MM.1S (cell line): ENCODE measurements at regions not wholly inside any gene's neighbourhood (a gene's known extent, or its start where the extent isn't known, plus 50 kb on each side); places are given as distances from the start of the nearest gene placed in this dataset.

Experiments
- DNase-seq: peaks from one replicate; pipeline ENCODE4 v3.0.0-alpha.2; 2015
- H2AFZ ChIP-seq: fragments of 300-600 bp; sonication (generic); 2 replicates; pipeline ENCODE4 v1.6.0; 2016; ENCODE audit warnings: antibody characterized with exemption, low read length
- H3F3A ChIP-seq: fragments of 300-600 bp; sonication (generic); 2 replicates; pipeline ENCODE4 v1.6.1; 2016; ENCODE audit warnings: mild to moderate bottlenecking, antibody characterized with exemption, low read length, moderate library complexity, mixed read lengths; ENCODE audit not compliant: insufficient read depth
- H3K27ac ChIP-seq: fragments of 300-600 bp; sonication (generic); 2 replicates; pipeline ENCODE4 v1.5.1; 2016; ENCODE audit warnings: mild to moderate bottlenecking, low read length
- H3K27me3 ChIP-seq: fragments of 300-600 bp; sonication (generic); replicated peaks from 2 replicates; pipeline ENCODE4 v1.6.0; 2016; ENCODE audit warnings: low read length; ENCODE audit not compliant: insufficient read depth
- H3K36me3 ChIP-seq: fragments of 300-600 bp; sonication (generic); replicated peaks from 2 replicates; pipeline ENCODE4 v1.6.1; 2016; ENCODE audit warnings: mild to moderate bottlenecking, low read length, mixed read lengths; ENCODE audit not compliant: insufficient read depth
- H3K4me1 ChIP-seq: fragments of 300-600 bp; sonication (generic); 2 replicates; pipeline ENCODE4 v1.6.1; 2016; ENCODE audit warnings: low read length, mixed read lengths
- H3K4me2 ChIP-seq: fragments of 300-600 bp; sonication (generic); 2 replicates; pipeline ENCODE4 v1.6.0; 2016; ENCODE audit warnings: low read depth, low read length
- H3K4me3 ChIP-seq: fragments of 300-600 bp; sonication (generic); 2 replicates; pipeline ENCODE4 v1.5.1; 2016; ENCODE audit warnings: low read length, mixed read lengths
- H3K79me2 ChIP-seq: fragments of 300-600 bp; sonication (generic); 2 replicates; pipeline ENCODE4 v1.6.1; 2016; ENCODE audit warnings: mixed run types, low read length, mixed read lengths
- H3K9ac ChIP-seq: fragments of 300-600 bp; sonication (generic); 2 replicates; pipeline ENCODE4 v1.6.1; 2016; ENCODE audit warnings: low read length, mixed read lengths
- H3K9me2 ChIP-seq: fragments of 300-600 bp; sonication (generic); replicated peaks from 2 replicates; pipeline ENCODE4 v1.6.1; 2016; ENCODE audit warnings: mild to moderate bottlenecking, low read length, mixed read lengths; ENCODE audit not compliant: insufficient read depth
- H3K9me3 ChIP-seq: fragments of 300-600 bp; sonication (generic); replicated peaks from 2 replicates; pipeline ENCODE4 v1.6.1; 2016; ENCODE audit warnings: mild to moderate bottlenecking, low read length, mixed read lengths; ENCODE audit not compliant: insufficient read depth
- H4K20me1 ChIP-seq: fragments of 300-600 bp; sonication (generic); 2 replicates; pipeline ENCODE4 v1.6.1; 2016; ENCODE audit warnings: mild to moderate bottlenecking, low read length, moderate library complexity, mixed read lengths; ENCODE audit not compliant: insufficient read depth
- CTCF ChIP-seq: fragments of 300-600 bp; sonication (generic); IDR thresholded peaks from 2 replicates; pipeline ENCODE4 v1.5.1; 2016; ENCODE audit warnings: antibody characterized with exemption, low read length, mixed read lengths
- EZH2 ChIP-seq: fragments of 300-600 bp; sonication (generic); optimal IDR thresholded peaks from 2 replicates; pipeline ENCODE3; 2017; ENCODE audit warnings: low read depth, mild to moderate bottlenecking, antibody characterized with exemption, low read length, mixed read lengths
- EZH2phosphoT487 ChIP-seq: fragments of 300-600 bp; sonication (generic); IDR thresholded peaks from 2 replicates; pipeline ENCODE4 v1.6.1; 2018; ENCODE audit warnings: antibody characterized with exemption, low read length

DNA sequence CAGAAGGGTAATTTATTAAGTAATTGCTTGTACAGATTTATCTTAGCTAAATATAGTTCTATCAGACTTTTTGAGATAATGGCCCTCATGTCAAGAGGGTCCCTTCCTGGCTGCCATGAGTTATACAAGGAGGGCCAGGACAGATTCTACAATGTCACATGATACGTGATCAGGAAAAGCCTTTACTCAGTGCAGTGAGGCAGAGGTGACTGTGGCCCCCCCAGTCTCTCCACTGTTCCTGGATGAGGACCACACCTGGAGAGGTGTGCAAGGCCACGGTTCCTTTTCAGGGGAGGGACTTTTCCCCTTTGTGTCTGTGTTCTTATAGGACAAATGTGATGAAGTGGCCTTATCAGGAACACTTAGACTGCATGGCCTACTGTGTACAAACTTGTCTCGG is 54.3 kb upstream of the LRCH1 start:
- H2AFZ ChIP-seq, result no peak overlapping the region
- H3K27ac ChIP-seq, result no peak overlapping the region
- no peaks in the 10 kb centered on the region for H3K9me3 ChIP-seq
- H3K4me1 ChIP-seq, result no peaks in the 10 kb centered on the region
- no peaks in the 10 kb centered on the region for H4K20me1 ChIP-seq
- DNase-seq, result no peak
- no peaks in the 10 kb centered on the region for H3K79me2 ChIP-seq
- H3K4me3 ChIP-seq, result no peak overlapping the region
- no peak overlapping the region for H3K9ac ChIP-seq
- no peaks in the 10 kb centered on the region for H3F3A ChIP-seq
- H3K9me2 ChIP-seq, result no peaks in the 10 kb centered on the region
- no peaks in the 10 kb centered on the region for H3K27me3 ChIP-seq
- TF ChIP-seq CTCF (no peak), EZH2phosphoT487 (no peak), EZH2 (no peak)
- H3K4me2 ChIP-seq, result no peak overlapping the region
- H3K36me3 ChIP-seq, result no peaks in the 10 kb centered on the region

GRCh38 chr13:46496086-46496485 is 56.9 kb upstream of the LRCH1 start:
- H3K4me1 ChIP-seq, result no peaks in the 10 kb centered on the region
- no peaks in the 10 kb centered on the region for H3F3A ChIP-seq
- H4K20me1 ChIP-seq, result no peaks in the 10 kb centered on the region
- H3K79me2 ChIP-seq, result no peaks in the 10 kb centered on the region
- no peaks in the 10 kb centered on the region for H3K9me2 ChIP-seq
- no peak overlapping the region for H2AFZ ChIP-seq
- H3K27ac ChIP-seq, result no peak overlapping the region
- H3K36me3 ChIP-seq, result no peaks in the 10 kb centered on the region
- no peaks in the 10 kb centered on the region for H3K9me3 ChIP-seq
- TF ChIP-seq EZH2phosphoT487, result no peak
- no peak for TF ChIP-seq EZH2
- no peak for TF ChIP-seq CTCF
- DNase-seq, result no peak
- no peak overlapping the region for H3K4me2 ChIP-seq
- H3K4me3 ChIP-seq, result no peak overlapping the region
- no peaks in the 10 kb centered on the region for H3K27me3 ChIP-seq
- no peak overlapping the region for H3K9ac ChIP-seq

GRCh38 chr13:46495651-46496050 is 57.3 kb upstream of the LRCH1 start:
- H3K27me3 ChIP-seq, result no peaks in the 10 kb centered on the region
- TF ChIP-seq EZH2, result no peak
- H3K4me3 ChIP-seq, result no peak overlapping the region
- DNase-seq, result no peak
- no peaks in the 10 kb centered on the region for H3K9me2 ChIP-seq
- H3K36me3 ChIP-seq, result no peaks in the 10 kb centered on the region
- no peaks in the 10 kb centered on the region for H3F3A ChIP-seq
- no peaks in the 10 kb centered on the region for H3K79me2 ChIP-seq
- no peak overlapping the region for H2AFZ ChIP-seq
- no peak overlapping the region for H3K9ac ChIP-seq
- no peak overlapping the region for H3K4me2 ChIP-seq
- H4K20me1 ChIP-seq, result no peaks in the 10 kb centered on the region
- H3K4me1 ChIP-seq, result no peaks in the 10 kb centered on the region
- H3K27ac ChIP-seq, result no peak overlapping the region
- H3K9me3 ChIP-seq, result no peaks in the 10 kb centered on the region

DNA sequence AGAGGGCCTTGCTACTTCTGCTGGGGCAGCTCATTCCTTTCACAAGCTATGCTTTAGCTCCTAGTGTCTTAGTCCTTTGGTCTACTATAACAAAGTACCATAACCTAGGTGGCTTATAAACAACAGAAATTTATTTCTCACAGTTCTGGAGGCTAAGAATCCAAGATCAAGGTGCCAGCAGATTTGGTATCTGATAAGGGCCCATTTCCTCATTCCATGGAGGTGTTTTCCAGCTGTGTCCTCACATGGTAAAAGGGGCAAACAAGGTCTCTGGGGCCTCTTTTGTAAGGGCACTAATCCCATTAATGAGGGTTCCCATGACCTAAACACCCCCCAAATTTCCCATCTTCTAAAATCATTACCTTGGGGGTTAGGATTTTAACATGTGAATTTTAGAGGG is 57.9 kb upstream of the LRCH1 start:
- H3K27me3 ChIP-seq, result no peaks in the 10 kb centered on the region
- no peaks in the 10 kb centered on the region for H3K9me2 ChIP-seq
- TF ChIP-seq CTCF (no peak), EZH2phosphoT487 (no peak), EZH2 (no peak)
- H4K20me1 ChIP-seq, result no peaks in the 10 kb centered on the region
- no peak overlapping the region for H3K27ac ChIP-seq
- H3K36me3 ChIP-seq, result no peaks in the 10 kb centered on the region
- H3K4me1 ChIP-seq, result no peaks in the 10 kb centered on the region
- H2AFZ ChIP-seq, result no peak overlapping the region
- H3K9ac ChIP-seq, result no peak overlapping the region
- no peak for DNase-seq
- H3K9me3 ChIP-seq, result no peaks in the 10 kb centered on the region
- no peak overlapping the region for H3K4me2 ChIP-seq
- H3K4me3 ChIP-seq, result no peak overlapping the region
- no peaks in the 10 kb centered on the region for H3K79me2 ChIP-seq
- no peaks in the 10 kb centered on the region for H3F3A ChIP-seq
